Mucosa of stomach (tissue), 1 donor: ENCODE measurements at regions not wholly inside any gene's neighbourhood (a gene's known extent, or its start where the extent isn't known, plus 50 kb on each side); places are given as distances from the start of the nearest gene placed in this dataset.

ENCODE experiments used
- H3K27me3 ChIP-seq: one replicate; pipeline ENCODE4 v1.7.0; 2013; ENCODE audit warnings: mild to moderate bottlenecking, low read length; ENCODE audit not compliant: control insufficient read depth, insufficient read depth
- H3K36me3 ChIP-seq: one replicate; pipeline ENCODE4 v1.7.0; 2013; ENCODE audit warnings: low read length; ENCODE audit not compliant: control insufficient read depth, insufficient read depth
- H3K4me1 ChIP-seq: one replicate; pipeline ENCODE4 v1.7.0; 2013; ENCODE audit warnings: mild to moderate bottlenecking, low read length; ENCODE audit not compliant: control insufficient read depth, insufficient read depth
- H3K4me3 ChIP-seq: one replicate; pipeline ENCODE4 v1.7.0; 2013; ENCODE audit warnings: low read length
- H3K9ac ChIP-seq: one replicate; pipeline ENCODE4 v1.7.0; 2013; ENCODE audit warnings: mild to moderate bottlenecking, low read length, moderate library complexity
- H3K9me3 ChIP-seq: one replicate; pipeline ENCODE4 v1.7.0; 2013; ENCODE audit warnings: mild to moderate bottlenecking, low read length, moderate library complexity; ENCODE audit not compliant: control insufficient read depth
- donor health status: Pancreatic carcinoma.

DNA sequence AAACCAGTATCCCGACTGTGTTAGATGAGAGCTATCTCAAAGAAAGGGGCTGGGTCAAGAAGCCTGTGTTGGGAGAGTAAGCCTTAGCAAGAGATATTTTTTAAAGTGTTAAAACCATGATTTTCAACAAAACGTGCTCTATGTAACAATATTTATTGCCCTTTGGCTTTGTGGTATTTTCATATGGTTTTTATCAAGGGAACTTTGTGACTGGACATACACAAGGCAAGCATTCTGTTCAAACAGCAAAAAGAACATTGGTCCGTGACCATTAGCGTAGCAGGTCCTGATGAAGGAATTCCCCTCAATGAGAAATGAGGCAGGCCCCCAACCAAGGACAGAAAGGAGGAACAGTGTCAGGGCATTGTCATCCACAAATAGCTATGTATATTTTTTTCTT is 222.6 kb downstream of the MYLK4 start:
- Histone ChIP-seq H3K9ac (no peak overlapping the region), H3K27me3 (no peaks in the 10 kb centered on the region), H3K36me3 (no peaks in the 10 kb centered on the region), H3K4me3 (no peak overlapping the region), H3K9me3 (no peaks in the 10 kb centered on the region), H3K4me1 (no peaks in the 10 kb centered on the region)

DNA sequence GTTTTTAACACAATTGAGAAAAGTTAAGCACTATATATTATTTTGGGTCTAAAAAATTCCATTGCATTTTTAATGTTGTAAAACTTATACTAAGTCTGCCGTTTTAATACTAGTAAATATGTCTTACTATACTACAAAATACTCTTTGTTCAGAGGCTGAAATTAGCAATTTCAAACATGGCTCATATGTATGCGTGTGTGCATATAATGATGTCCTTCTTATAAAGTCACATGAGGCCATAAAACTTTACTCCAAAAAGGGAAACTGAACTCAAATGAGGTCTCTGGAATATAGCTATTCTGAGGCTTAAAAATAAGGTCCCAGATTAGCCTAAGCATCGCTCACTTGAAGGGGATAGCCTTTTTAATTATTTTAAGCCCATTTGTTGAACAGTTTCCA is 224.0 kb downstream of the MYLK4 start:
- H3K4me3 ChIP-seq = no peak overlapping the region
- no peaks in the 10 kb centered on the region for H3K36me3 ChIP-seq
- H3K4me1 ChIP-seq = no peaks in the 10 kb centered on the region
- H3K27me3 ChIP-seq = no peaks in the 10 kb centered on the region
- H3K9ac ChIP-seq = no peak overlapping the region
- H3K9me3 ChIP-seq = no peaks in the 10 kb centered on the region

GRCh38 chr6:2524090-2524489 is 226.6 kb downstream of the MYLK4 start:
- no peak overlapping the region for H3K4me3 ChIP-seq
- no peaks in the 10 kb centered on the region for H3K36me3 ChIP-seq
- no peaks in the 10 kb centered on the region for H3K4me1 ChIP-seq
- H3K27me3 ChIP-seq = no peaks in the 10 kb centered on the region
- peaks cover 8% of the 10 kb centered on the region for H3K9me3 ChIP-seq
- no peak overlapping the region for H3K9ac ChIP-seq

DNA sequence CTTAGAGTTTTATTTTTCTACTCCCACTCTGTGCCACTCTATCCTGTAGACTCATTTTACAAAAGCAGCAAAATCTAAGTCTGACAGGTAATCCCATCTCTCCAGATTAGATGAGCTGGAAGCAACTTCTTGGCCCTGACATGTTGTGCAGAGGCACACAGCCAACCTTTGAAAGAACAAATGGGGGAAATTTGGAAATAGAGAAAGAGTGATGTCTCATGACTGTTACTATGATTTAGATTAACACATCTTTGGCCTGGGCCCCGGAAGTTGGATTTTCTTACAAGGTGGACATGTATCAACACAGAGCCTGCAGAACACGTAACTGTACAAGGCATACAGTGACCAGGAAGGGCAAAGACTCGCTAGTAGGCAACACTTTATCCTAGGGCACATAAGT is 227.7 kb downstream of the MYLK4 start:
- H3K9me3 ChIP-seq = peaks cover 8% of the 10 kb centered on the region
- no peaks in the 10 kb centered on the region for H3K36me3 ChIP-seq
- H3K4me3 ChIP-seq = no peak overlapping the region

GRCh38 chr6:2522521-2522920 is 228.2 kb downstream of the MYLK4 start:
- Histone ChIP-seq H3K4me3 (no peak overlapping the region), H3K4me1 (no peaks in the 10 kb centered on the region), H3K9ac (no peak overlapping the region), H3K36me3 (no peaks in the 10 kb centered on the region), H3K27me3 (no peaks in the 10 kb centered on the region), H3K9me3 (peaks cover 8% of the 10 kb centered on the region)

More for the DNA sequence above, 227.7 kb downstream of the MYLK4 start:
- H3K4me1 ChIP-seq = no peaks in the 10 kb centered on the region
- no peak overlapping the region for H3K9ac ChIP-seq
- H3K27me3 ChIP-seq = no peaks in the 10 kb centered on the region

DNA sequence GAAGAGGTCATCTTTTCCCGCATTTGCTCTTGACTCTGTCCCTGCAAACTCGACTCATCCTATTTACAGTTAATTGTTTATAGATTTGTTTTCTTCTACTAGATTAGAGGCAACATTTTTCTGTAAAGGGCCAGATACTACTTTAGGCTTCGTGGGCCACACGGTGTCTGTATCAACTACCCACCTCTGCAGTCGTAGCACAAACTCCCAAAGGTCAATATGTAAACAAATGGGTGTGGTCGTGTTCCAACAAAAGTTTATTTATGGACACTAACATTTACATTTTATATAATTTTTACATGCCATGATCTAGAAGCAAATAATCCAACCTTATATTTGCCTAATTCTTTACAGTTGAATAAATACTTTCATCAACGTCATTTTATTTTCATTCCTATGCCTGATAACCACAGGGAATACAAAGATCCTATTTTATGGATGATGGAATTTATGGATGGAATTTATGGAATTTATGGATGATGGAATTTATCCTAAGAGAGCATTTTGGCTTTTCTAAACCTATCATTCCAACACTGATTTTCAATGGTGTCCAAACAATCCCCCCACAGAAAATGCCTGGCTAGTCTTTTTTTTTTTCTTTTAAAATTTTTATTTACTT is 232.8 kb downstream of the MYLK4 start:
- Histone ChIP-seq H3K36me3 (no peaks in the 10 kb centered on the region), H3K27me3 (no peaks in the 10 kb centered on the region), H3K9me3 (peaks cover 8% of the 10 kb centered on the region), H3K4me3 (no peak overlapping the region), H3K9ac (no peak overlapping the region), H3K4me1 (no peaks in the 10 kb centered on the region)

DNA sequence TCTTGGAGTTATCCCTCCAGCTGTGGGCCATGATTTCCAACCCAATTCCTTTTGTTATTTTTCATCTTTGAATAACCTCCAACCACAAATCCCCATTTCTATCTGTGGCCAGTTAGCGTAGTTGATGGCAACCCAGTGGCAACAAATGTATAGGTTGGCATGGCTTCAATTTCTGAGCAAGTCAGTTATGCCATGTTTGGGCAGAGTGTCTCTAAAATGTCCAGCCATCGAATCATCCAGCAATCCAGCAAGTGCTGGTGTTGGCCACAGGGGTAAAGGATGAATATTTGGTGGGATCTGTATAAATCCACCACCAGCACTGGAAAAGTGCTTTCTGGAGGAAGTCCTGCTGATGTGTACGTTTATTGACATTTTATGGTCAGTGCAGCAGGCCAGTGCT is 233.3 kb downstream of the MYLK4 start:
- no peaks in the 10 kb centered on the region for H3K4me1 ChIP-seq
- no peaks in the 10 kb centered on the region for H3K27me3 ChIP-seq
- H3K9ac ChIP-seq = no peak overlapping the region
- H3K9me3 ChIP-seq = peaks cover 8% of the 10 kb centered on the region
- H3K36me3 ChIP-seq = no peaks in the 10 kb centered on the region
- H3K4me3 ChIP-seq = no peak overlapping the region

- H3K27me3 ChIP-seq = no peaks in the 10 kb centered on the region
- no peak overlapping the region for H3K9ac ChIP-seq
- H3K9me3 ChIP-seq = peaks cover 8% of the 10 kb centered on the region
- no peaks in the 10 kb centered on the region for H3K4me1 ChIP-seq
- H3K4me3 ChIP-seq = no peak overlapping the region
- H3K36me3 ChIP-seq = no peaks in the 10 kb centered on the region
Observed at GRCh38 chr6:2516059-2516458, 234.7 kb downstream of the MYLK4 start.

- Histone ChIP-seq H3K36me3 (no peaks in the 10 kb centered on the region), H3K4me1 (no peaks in the 10 kb centered on the region), H3K4me3 (no peak overlapping the region), H3K27me3 (no peaks in the 10 kb centered on the region), H3K9ac (no peak overlapping the region), H3K9me3 (peaks cover 4% of the 10 kb centered on the region)
Observed at GRCh38 chr6:2514965-2515543, 235.7 kb downstream of the MYLK4 start.

- Histone ChIP-seq H3K9me3 (no peaks in the 10 kb centered on the region), H3K36me3 (no peaks in the 10 kb centered on the region), H3K4me1 (no peaks in the 10 kb centered on the region), H3K4me3 (no peak overlapping the region), H3K27me3 (no peaks in the 10 kb centered on the region), H3K9ac (no peak overlapping the region)
Observed at GRCh38 chr6:2512802-2513201, 237.9 kb downstream of the MYLK4 start.

GRCh38 chr6:2510316-2510715 is 240.4 kb downstream of the MYLK4 start:
- Histone ChIP-seq H3K36me3 (no peaks in the 10 kb centered on the region), H3K9ac (no peak overlapping the region), H3K9me3 (no peaks in the 10 kb centered on the region), H3K4me3 (no peak overlapping the region), H3K4me1 (no peaks in the 10 kb centered on the region), H3K27me3 (peaks cover 16% of the 10 kb centered on the region)

GRCh38 chr6:2509711-2510110 is 241.0 kb downstream of the MYLK4 start:
- Histone ChIP-seq H3K9ac (no peak overlapping the region), H3K36me3 (no peaks in the 10 kb centered on the region), H3K9me3 (no peaks in the 10 kb centered on the region), H3K27me3 (peaks cover 16% of the 10 kb centered on the region), H3K4me1 (no peaks in the 10 kb centered on the region), H3K4me3 (no peak overlapping the region)

- Histone ChIP-seq H3K4me1 (no peaks in the 10 kb centered on the region), H3K9ac (no peak overlapping the region), H3K27me3 (peaks cover 16% of the 10 kb centered on the region), H3K36me3 (no peaks in the 10 kb centered on the region), H3K4me3 (no peak overlapping the region), H3K9me3 (no peaks in the 10 kb centered on the region)
Observed at GRCh38 chr6:2508071-2508470, 242.7 kb downstream of the MYLK4 start.
